Fibroblast of lung (primary cell): ENCODE measurements at regions not wholly inside any gene's neighbourhood (a gene's known extent, or its start where the extent isn't known, plus 50 kb on each side); places are given as distances from the start of the nearest gene placed in this dataset.

Experiments used
- DNase-seq, 2 donors: peaks; one replicate each; pipeline versions ENCODE4 v3.0.0 to v3.0.0-alpha.2; 2010; ENCODE audit warnings: low read depth in 2 of 2
- H2AFZ ChIP-seq: 2 replicates; pipeline ENCODE4 v1.5.1; 2012; ENCODE audit warnings: low read length, control low read depth, inconsistent platforms
- H3K27ac ChIP-seq: 2 replicates; pipeline ENCODE4 v1.5.1; 2011; ENCODE audit warnings: low read length, control low read depth; ENCODE audit not compliant: insufficient read depth
- H3K27me3 ChIP-seq: 2 replicates; pipeline ENCODE4 v1.5.1; 2011; ENCODE audit warnings: mild to moderate bottlenecking, low read length; ENCODE audit not compliant: control insufficient read depth, insufficient read depth
- H3K36me3 ChIP-seq: 2 replicates; pipeline ENCODE4 v1.5.1; 2011; ENCODE audit warnings: low read length; ENCODE audit not compliant: control insufficient read depth, insufficient read depth
- H3K4me1 ChIP-seq: 2 replicates; pipeline ENCODE4 v1.5.1; 2011; ENCODE audit warnings: low read length; ENCODE audit not compliant: control insufficient read depth, insufficient read depth; ENCODE audit errors: extremely low read depth
- H3K4me2 ChIP-seq: 2 replicates; pipeline ENCODE4 v1.5.1; 2011; ENCODE audit warnings: low read length, control low read depth; ENCODE audit not compliant: insufficient read depth; ENCODE audit errors: extremely low read depth
- H3K4me3 ChIP-seq, 4 experiments: fragments of 200-600 bp in 1 of 4; sonication (generic) in 1 of 4; replicated peaks in 1 of 4; 2 replicates each; pipeline ENCODE4 v1.5.1; 2011 to 2016; ENCODE audit warnings: low read length in 4 of 4, low read depth in 3 of 4, mild to moderate bottlenecking in 3 of 4, control low read depth in 2 of 4, inconsistent platforms in 1 of 4, mixed read lengths in 1 of 4; ENCODE audit not compliant: insufficient read depth in 1 of 4; ENCODE audit errors: control extremely low read depth in 1 of 4
- H3K79me2 ChIP-seq: 2 replicates; pipeline ENCODE4 v1.5.1; 2012; ENCODE audit warnings: mild to moderate bottlenecking, low read length, inconsistent platforms; ENCODE audit not compliant: control insufficient read depth, insufficient read depth
- H3K9ac ChIP-seq: 2 replicates; pipeline ENCODE4 v1.5.1; 2011; ENCODE audit warnings: mild to moderate bottlenecking, low read length, control low read depth; ENCODE audit not compliant: insufficient read depth
- H3K9me3 ChIP-seq: 2 replicates; pipeline ENCODE4 v1.5.1; 2012; ENCODE audit warnings: low read depth, low read length; ENCODE audit not compliant: control insufficient read depth, insufficient read depth
- H4K20me1 ChIP-seq: 2 replicates; pipeline ENCODE4 v1.5.1; 2011; ENCODE audit warnings: low read length; ENCODE audit not compliant: control insufficient read depth, insufficient read depth; ENCODE audit errors: extremely low read depth
- EZH2 ChIP-seq: IDR thresholded peaks from 2 replicates; pipeline ENCODE4 v1.5.1; 2012; ENCODE audit warnings: low read length, control low read depth, mild to moderate bottlenecking; ENCODE audit errors: missing control alignments
- TF ChIP-seq, protein P1 (sequence below), 2 donors: IDR thresholded peaks in 1 of 2; conservative IDR thresholded peaks in 1 of 2; 1 replicate in 1 of 2; 2 replicates in 1 of 2; pipeline ENCODE4 v1.5.1; 2011 to 2012; ENCODE audit warnings: low read length in 2 of 2, control low read depth in 1 of 2, inconsistent platforms in 1 of 2, low read depth in 1 of 2, mild to moderate bottlenecking in 1 of 2

DNA sequence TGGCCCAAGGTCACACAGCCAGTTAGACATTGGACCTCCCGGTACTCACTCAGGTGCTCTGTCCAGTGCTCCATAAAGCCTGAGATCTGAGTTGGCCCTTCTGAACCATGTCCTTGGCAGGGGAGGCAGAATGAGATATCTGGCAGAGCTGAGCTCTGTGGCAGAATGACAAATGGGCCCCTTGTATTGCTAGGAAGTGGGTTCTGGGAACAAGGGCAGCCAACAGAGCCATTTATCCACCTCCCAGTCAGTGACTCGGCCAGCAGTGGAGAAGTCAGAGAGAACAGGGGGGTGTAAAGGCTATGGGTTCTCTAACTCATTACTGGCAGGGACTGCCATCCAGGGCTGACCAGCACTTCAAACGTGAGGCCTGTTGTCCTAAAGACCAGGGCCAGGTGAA, 117.1 kb upstream of the NLRP1 start:
- H3K27ac ChIP-seq, result no peak overlapping the region
- H3K4me1 ChIP-seq, result no peaks in the 10 kb centered on the region
- no peaks in the 10 kb centered on the region for H4K20me1 ChIP-seq
- no peak overlapping the region for H3K9ac ChIP-seq
- no peaks in the 10 kb centered on the region for H3K9me3 ChIP-seq
- no peak for TF ChIP-seq EZH2
- TF ChIP-seq, protein P1, sequence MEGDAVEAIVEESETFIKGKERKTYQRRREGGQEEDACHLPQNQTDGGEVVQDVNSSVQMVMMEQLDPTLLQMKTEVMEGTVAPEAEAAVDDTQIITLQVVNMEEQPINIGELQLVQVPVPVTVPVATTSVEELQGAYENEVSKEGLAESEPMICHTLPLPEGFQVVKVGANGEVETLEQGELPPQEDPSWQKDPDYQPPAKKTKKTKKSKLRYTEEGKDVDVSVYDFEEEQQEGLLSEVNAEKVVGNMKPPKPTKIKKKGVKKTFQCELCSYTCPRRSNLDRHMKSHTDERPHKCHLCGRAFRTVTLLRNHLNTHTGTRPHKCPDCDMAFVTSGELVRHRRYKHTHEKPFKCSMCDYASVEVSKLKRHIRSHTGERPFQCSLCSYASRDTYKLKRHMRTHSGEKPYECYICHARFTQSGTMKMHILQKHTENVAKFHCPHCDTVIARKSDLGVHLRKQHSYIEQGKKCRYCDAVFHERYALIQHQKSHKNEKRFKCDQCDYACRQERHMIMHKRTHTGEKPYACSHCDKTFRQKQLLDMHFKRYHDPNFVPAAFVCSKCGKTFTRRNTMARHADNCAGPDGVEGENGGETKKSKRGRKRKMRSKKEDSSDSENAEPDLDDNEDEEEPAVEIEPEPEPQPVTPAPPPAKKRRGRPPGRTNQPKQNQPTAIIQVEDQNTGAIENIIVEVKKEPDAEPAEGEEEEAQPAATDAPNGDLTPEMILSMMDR (conservative IDR thresholded peaks at IDR 0.05 in 1 of 2, IDR thresholded peaks at IDR 0.05 in 1 of 2; ENCODE audit: low read depth in 1 of 2, low read length in 2 of 2), result no peak
- H3K4me2 ChIP-seq, result no peak overlapping the region
- no peak overlapping the region for H3K4me3 ChIP-seq
- H3K79me2 ChIP-seq, result no peaks in the 10 kb centered on the region
- H3K36me3 ChIP-seq, result no peaks in the 10 kb centered on the region
- H3K27me3 ChIP-seq, result no peaks in the 10 kb centered on the region
- H2AFZ ChIP-seq, result no peak overlapping the region
- no peak for DNase-seq

DNA sequence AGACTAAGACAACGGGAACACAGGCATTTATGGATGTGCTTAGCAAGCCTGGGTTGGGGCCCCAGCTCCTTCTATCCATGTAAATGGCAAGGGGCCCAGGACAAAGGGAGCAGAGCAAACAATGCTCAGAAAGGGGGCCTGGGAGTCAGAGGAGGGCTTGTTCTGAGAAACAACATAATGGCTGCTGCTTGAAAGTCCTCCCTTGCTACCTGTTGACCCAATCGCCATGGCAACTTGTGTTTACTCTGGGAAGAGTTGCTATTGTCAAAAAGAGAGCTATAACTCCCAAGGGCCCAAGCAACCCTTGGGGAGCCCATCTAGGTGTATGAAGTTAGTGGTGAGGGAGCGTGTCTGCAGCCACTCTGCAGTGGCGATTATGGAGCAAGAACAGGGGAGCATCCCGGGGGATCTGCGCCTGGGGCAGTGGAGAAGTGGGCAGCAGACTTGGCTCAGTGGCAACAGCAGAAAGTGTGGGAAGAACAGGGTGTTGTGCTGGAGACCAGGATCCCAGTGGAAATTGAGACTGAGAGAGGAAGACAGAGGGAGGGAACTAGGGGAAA, 118.7 kb upstream of the NLRP1 start:
- Histone ChIP-seq H4K20me1 (no peaks in the 10 kb centered on the region), H3K9ac (no peak overlapping the region)
- no peak for TF ChIP-seq EZH2
- TF ChIP-seq, protein P1 (conservative IDR thresholded peaks at IDR 0.05 in 1 of 2, IDR thresholded peaks at IDR 0.05 in 1 of 2; ENCODE audit: low read depth in 1 of 2, low read length in 2 of 2), result no peak

DNA sequence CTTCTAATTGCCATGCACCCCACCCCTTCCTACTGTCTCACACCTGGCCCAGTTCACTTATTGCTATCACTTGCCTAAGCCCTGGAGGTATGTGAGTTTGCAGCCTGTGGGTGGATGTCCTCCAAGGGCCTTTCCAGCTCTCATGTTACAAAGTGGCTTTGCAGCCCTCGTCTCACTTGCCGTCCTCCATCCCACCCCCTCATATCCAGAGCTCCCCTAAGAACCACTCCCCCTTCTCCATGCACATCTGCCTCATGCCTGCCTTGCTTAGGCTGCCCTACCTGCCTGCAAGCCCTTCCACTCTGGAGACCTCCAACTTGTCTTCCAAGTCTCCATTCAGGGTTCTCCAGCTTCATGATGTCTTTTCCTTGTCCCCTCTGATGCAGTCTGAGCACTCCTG, 119.4 kb upstream of the NLRP1 start:
- DNase-seq, result no peak
- H4K20me1 ChIP-seq, result no peaks in the 10 kb centered on the region

More for the DNA sequence above, 118.7 kb upstream of the NLRP1 start:
- Histone ChIP-seq H2AFZ (no peak overlapping the region), H3K9me3 (no peaks in the 10 kb centered on the region), H3K4me2 (no peak overlapping the region), H3K4me1 (no peaks in the 10 kb centered on the region), H3K27me3 (no peaks in the 10 kb centered on the region), H3K79me2 (no peaks in the 10 kb centered on the region), H3K27ac (no peak overlapping the region), H3K4me3 (no peak overlapping the region), H3K36me3 (no peaks in the 10 kb centered on the region)
- DNase-seq, result no peak

More for the DNA sequence above, 119.4 kb upstream of the NLRP1 start:
- Histone ChIP-seq H3K27me3 (no peaks in the 10 kb centered on the region), H3K36me3 (no peaks in the 10 kb centered on the region), H3K4me3 (no peak overlapping the region), H3K4me2 (no peak overlapping the region), H3K4me1 (no peaks in the 10 kb centered on the region), H3K9ac (no peak overlapping the region), H2AFZ (no peak overlapping the region), H3K79me2 (no peaks in the 10 kb centered on the region), H3K27ac (no peak overlapping the region), H3K9me3 (no peaks in the 10 kb centered on the region)
- TF ChIP-seq EZH2, result no peak
- TF ChIP-seq, protein P1 (conservative IDR thresholded peaks at IDR 0.05 in 1 of 2, IDR thresholded peaks at IDR 0.05 in 1 of 2; ENCODE audit: low read depth in 1 of 2, low read length in 2 of 2), result no peak
